ENCODE measurements at regions not wholly inside any gene's neighbourhood (a gene's known extent, or its start where the extent isn't known, plus 50 kb on each side); places are given as distances from the start of the nearest gene placed in this dataset.
A peak's percentile ranks its signal among the peaks of the same experiment; 100 is the strongest.

DNA sequence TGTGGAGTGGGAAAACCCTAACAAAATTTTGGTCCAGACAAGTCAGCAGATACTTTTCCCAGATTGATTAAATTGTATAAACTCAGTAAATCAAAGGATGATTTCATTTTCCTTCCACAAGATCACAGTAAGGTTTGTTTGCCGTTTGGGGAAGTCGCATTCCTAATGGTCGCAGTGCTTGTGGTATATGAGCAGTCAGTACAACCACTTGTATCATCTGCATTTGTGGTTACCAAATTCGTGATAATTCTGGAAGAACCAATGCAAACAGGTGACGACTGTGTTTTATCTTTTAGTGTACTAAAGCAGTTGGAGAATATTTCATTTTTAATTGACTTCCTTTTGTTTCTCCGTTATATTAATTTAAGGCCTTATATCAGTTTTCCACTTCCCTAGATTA lies 100.0 kb upstream of the CNTN6 start:
- Histone ChIP-seq H3K4me3 (ENCODE audit: low read depth, low read length) (no peak overlapping the region), H3K79me1 (ENCODE audit: low read length) (no peaks in the 10 kb centered on the region), H3K9me3 (ENCODE audit: insufficient read depth, low read depth, low read length) (no peaks in the 10 kb centered on the region), H4K8ac (ENCODE audit: low read depth, low read length) (no peak overlapping the region), H3K27ac (ENCODE audit: low read depth, low read length) (no peak overlapping the region), H2BK5ac (ENCODE audit: low read depth, low read length, poor library complexity) (no peak overlapping the region), H3K18ac (ENCODE audit: low read length) (no peak overlapping the region), H3K9ac (ENCODE audit: low read length) (no peak overlapping the region), H2BK12ac (ENCODE audit: low read length) (no peak overlapping the region), H3K4me1 (ENCODE audit: control insufficient read depth in 1 of 2, insufficient read depth in 2 of 2, low read length in 2 of 2) (no peaks in the 10 kb centered on the region), H3K14ac (ENCODE audit: low read length) (no peak overlapping the region), H2BK120ac (ENCODE audit: insufficient read depth, low read length, poor library complexity) (no peak overlapping the region), H4K91ac (ENCODE audit: low read depth, low read length) (no peak overlapping the region), H3K4me2 (ENCODE audit: low read length) (no peak overlapping the region), H3K4ac (ENCODE audit: low read depth, low read length) (no peak overlapping the region), H3K36me3 (ENCODE audit: control insufficient read depth in 1 of 2, insufficient read depth in 2 of 2, low read length in 2 of 2) (no peaks in the 10 kb centered on the region), H2AK5ac (ENCODE audit: low read length) (no peak overlapping the region), H2AFZ (ENCODE audit: insufficient read depth, low read length, poor library complexity) (no peak overlapping the region), H3K23ac (ENCODE audit: low read length) (no peak overlapping the region), H3K27me3 (ENCODE audit: insufficient read depth, low read length) (no peaks in the 10 kb centered on the region), H4K12ac (ENCODE audit: low read depth, low read length) (no peak overlapping the region), H3K79me2 (ENCODE audit: control insufficient read depth, insufficient read depth, low read length, poor library complexity) (no peaks in the 10 kb centered on the region)
- no CpG with 5 or more reads among the region's 6 CpGs for WGBS (ENCODE audit: extremely low coverage, insufficient coverage, insufficient read length)
- no peak for DNase-seq

- H3K14ac ChIP-seq (ENCODE audit: low read length), result no peak overlapping the region
- no peak overlapping the region for H3K9ac ChIP-seq (ENCODE audit: low read length)
- no peaks in the 10 kb centered on the region for H3K27me3 ChIP-seq (ENCODE audit: insufficient read depth, low read length)
- no peak overlapping the region for H3K18ac ChIP-seq (ENCODE audit: low read length)
- no peak for DNase-seq
- H3K79me1 ChIP-seq (ENCODE audit: low read length), result no peaks in the 10 kb centered on the region
- no peak overlapping the region for H3K23ac ChIP-seq (ENCODE audit: low read length)
- H3K4ac ChIP-seq (ENCODE audit: low read depth, low read length), result no peak overlapping the region
- no peak overlapping the region for H3K27ac ChIP-seq (ENCODE audit: low read depth, low read length)
- H2BK5ac ChIP-seq (ENCODE audit: low read depth, low read length, poor library complexity), result no peak overlapping the region
- no peak overlapping the region for H3K4me2 ChIP-seq (ENCODE audit: low read length)
- H2AFZ ChIP-seq (ENCODE audit: insufficient read depth, low read length, poor library complexity), result no peak overlapping the region
- H4K12ac ChIP-seq (ENCODE audit: low read depth, low read length), result no peak overlapping the region
- H3K9me3 ChIP-seq (ENCODE audit: insufficient read depth, low read depth, low read length), result no peaks in the 10 kb centered on the region
- no peaks in the 10 kb centered on the region for H3K79me2 ChIP-seq (ENCODE audit: control insufficient read depth, insufficient read depth, low read length, poor library complexity)
- no CpG with 5 or more reads among the region's 1 CpG for WGBS (ENCODE audit: extremely low coverage, insufficient coverage, insufficient read length)
- H4K91ac ChIP-seq (ENCODE audit: low read depth, low read length), result no peak overlapping the region
- no peak overlapping the region for H2BK12ac ChIP-seq (ENCODE audit: low read length)
- H4K8ac ChIP-seq (ENCODE audit: low read depth, low read length), result no peak overlapping the region
- H3K4me3 ChIP-seq (ENCODE audit: low read depth, low read length), result no peak overlapping the region
- H2BK120ac ChIP-seq (ENCODE audit: insufficient read depth, low read length, poor library complexity), result no peak overlapping the region
- no peak overlapping the region for H2AK5ac ChIP-seq (ENCODE audit: low read length)
- no peaks in the 10 kb centered on the region for H3K36me3 ChIP-seq (ENCODE audit: control insufficient read depth in 1 of 2, insufficient read depth in 2 of 2, low read length in 2 of 2)
- no peaks in the 10 kb centered on the region for H3K4me1 ChIP-seq (ENCODE audit: control insufficient read depth in 1 of 2, insufficient read depth in 2 of 2, low read length in 2 of 2)
Observed at GRCh38 chr3:1002010-1002409, 90.8 kb upstream of the CNTN6 start.

DNA sequence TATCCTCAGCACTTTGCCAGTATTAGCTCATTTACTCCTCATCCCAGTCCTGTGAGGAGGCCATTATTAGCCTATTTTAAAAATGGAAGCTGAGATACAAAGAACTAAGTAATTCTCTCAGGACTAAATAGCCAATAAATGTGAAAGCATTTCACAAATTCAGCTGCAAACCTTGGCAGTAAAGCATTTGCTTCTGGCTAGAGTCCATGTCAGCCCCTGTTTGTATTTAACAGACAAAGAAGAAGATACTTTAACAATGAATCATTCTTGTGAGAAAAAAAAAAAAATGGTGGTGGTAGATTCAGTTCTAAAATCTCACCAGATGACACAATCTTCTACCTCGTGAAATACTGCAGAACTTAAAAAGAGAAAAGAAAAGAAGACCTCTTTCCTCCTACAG lies 85.0 kb upstream of the CNTN6 start:
- H3K9me3 ChIP-seq (ENCODE audit: insufficient read depth, low read depth, low read length), result no peaks in the 10 kb centered on the region
- no peaks in the 10 kb centered on the region for H3K27me3 ChIP-seq (ENCODE audit: insufficient read depth, low read length)
- WGBS (ENCODE audit: extremely low coverage, insufficient coverage, insufficient read length), result no CpG with 5 or more reads among the region's 1 CpG
- no peak overlapping the region for H4K91ac ChIP-seq (ENCODE audit: low read depth, low read length)
- H4K12ac ChIP-seq (ENCODE audit: low read depth, low read length), result no peak overlapping the region
- peak overlapping the region; percentile 83 for H3K27ac ChIP-seq (ENCODE audit: low read depth, low read length)
- H3K79me2 ChIP-seq (ENCODE audit: control insufficient read depth, insufficient read depth, low read length, poor library complexity), result no peaks in the 10 kb centered on the region
- peak in 1 of 2 donors; percentile 10 for DNase-seq
- no peak overlapping the region for H4K8ac ChIP-seq (ENCODE audit: low read depth, low read length)
- H3K4me3 ChIP-seq (ENCODE audit: low read depth, low read length), result no peak overlapping the region
- no peak overlapping the region for H3K14ac ChIP-seq (ENCODE audit: low read length)
- H3K23ac ChIP-seq (ENCODE audit: low read length), result no peak overlapping the region
- H2AK5ac ChIP-seq (ENCODE audit: low read length), result no peak overlapping the region
- no peak overlapping the region for H3K4me2 ChIP-seq (ENCODE audit: low read length)
- H2BK12ac ChIP-seq (ENCODE audit: low read length), result no peak overlapping the region
- no peak overlapping the region for H2BK5ac ChIP-seq (ENCODE audit: low read depth, low read length, poor library complexity)
- no peaks in the 10 kb centered on the region for H3K36me3 ChIP-seq (ENCODE audit: control insufficient read depth in 1 of 2, insufficient read depth in 2 of 2, low read length in 2 of 2)
- H3K4me1 ChIP-seq (ENCODE audit: control insufficient read depth in 1 of 2, insufficient read depth in 2 of 2, low read length in 2 of 2), result no peaks in the 10 kb centered on the region
- no peaks in the 10 kb centered on the region for H3K79me1 ChIP-seq (ENCODE audit: low read length)
- H3K18ac ChIP-seq (ENCODE audit: low read length), result no peak overlapping the region
- no peak overlapping the region for H2BK120ac ChIP-seq (ENCODE audit: insufficient read depth, low read length, poor library complexity)
- H2AFZ ChIP-seq (ENCODE audit: insufficient read depth, low read length, poor library complexity), result no peak overlapping the region
- no peak overlapping the region for H3K9ac ChIP-seq (ENCODE audit: low read length)
- no peak overlapping the region for H3K4ac ChIP-seq (ENCODE audit: low read depth, low read length)

- Histone ChIP-seq H3K9me3 (ENCODE audit: insufficient read depth, low read depth, low read length) (no peaks in the 10 kb centered on the region), H2AFZ (ENCODE audit: insufficient read depth, low read length, poor library complexity) (no peak overlapping the region), H4K8ac (ENCODE audit: low read depth, low read length) (no peak overlapping the region), H3K4ac (ENCODE audit: low read depth, low read length) (no peak overlapping the region), H3K4me1 (ENCODE audit: control insufficient read depth in 1 of 2, insufficient read depth in 2 of 2, low read length in 2 of 2) (no peaks in the 10 kb centered on the region), H3K79me1 (ENCODE audit: low read length) (no peaks in the 10 kb centered on the region), H3K27ac (ENCODE audit: low read depth, low read length) (no peak overlapping the region), H2BK120ac (ENCODE audit: insufficient read depth, low read length, poor library complexity) (no peak overlapping the region), H3K14ac (ENCODE audit: low read length) (no peak overlapping the region), H3K36me3 (ENCODE audit: control insufficient read depth in 1 of 2, insufficient read depth in 2 of 2, low read length in 2 of 2) (no peaks in the 10 kb centered on the region), H3K79me2 (ENCODE audit: control insufficient read depth, insufficient read depth, low read length, poor library complexity) (no peaks in the 10 kb centered on the region), H2BK12ac (ENCODE audit: low read length) (no peak overlapping the region), H2BK5ac (ENCODE audit: low read depth, low read length, poor library complexity) (no peak overlapping the region), H3K27me3 (ENCODE audit: insufficient read depth, low read length) (no peaks in the 10 kb centered on the region), H3K4me2 (ENCODE audit: low read length) (no peak overlapping the region), H4K91ac (ENCODE audit: low read depth, low read length) (no peak overlapping the region), H3K9ac (ENCODE audit: low read length) (no peak overlapping the region), H3K4me3 (ENCODE audit: low read depth, low read length) (no peak overlapping the region), H3K18ac (ENCODE audit: low read length) (no peak overlapping the region), H4K12ac (ENCODE audit: low read depth, low read length) (no peak overlapping the region), H3K23ac (ENCODE audit: low read length) (no peak overlapping the region), H2AK5ac (ENCODE audit: low read length) (no peak overlapping the region)
- peak in 1 of 2 donors; percentile 17 for DNase-seq
- WGBS (ENCODE audit: extremely low coverage, insufficient coverage, insufficient read length), result no CpG with 5 or more reads among the region's 1 CpG
Observed at GRCh38 chr3:1010228-1010627, 82.6 kb upstream of the CNTN6 start.

Measured in trophoblast cell (in vitro differentiated cells and primary cell).